Stomach (tissue), 8 donors: ENCODE measurements at regions not wholly inside any gene's neighbourhood (a gene's known extent, or its start where the extent isn't known, plus 50 kb on each side); places are given as distances from the start of the nearest gene placed in this dataset.

Source experiments
- DNase-seq, 2 donors: peaks; one replicate each; pipeline versions ENCODE4 v3.0.0 to v3.0.0-alpha.2; 2013 to 2019
- H3K27ac ChIP-seq, 5 donors: fragments of 200-600 bp in 4 of 5; sonication (generic) in 4 of 5; one replicate each; pipeline ENCODE4 v1.5.1; 2013 to 2019; ENCODE audit warnings: mild to moderate bottlenecking in 1 of 5, moderate library complexity in 1 of 5
- H3K27me3 ChIP-seq, 3 donors: fragments of 200-600 bp; sonication (generic); one replicate each; pipeline ENCODE4 v1.5.1; 2017 to 2019; ENCODE audit warnings: mixed run types in 1 of 3
- H3K36me3 ChIP-seq, 4 donors: fragments of 200-600 bp; sonication (generic); 1 replicate in 3 of 4; 2 replicates in 1 of 4; pipeline ENCODE4 v1.5.1; 2016 to 2019
- H3K4me1 ChIP-seq, 4 donors: fragments of 200-600 bp; sonication (generic); one replicate each; pipeline ENCODE4 v1.5.1; 2016 to 2019
- H3K4me3 ChIP-seq, 4 donors: fragments of 200-600 bp; sonication (generic) in 3 of 4; one replicate each; pipeline ENCODE4 v1.5.1; 2016 to 2019; ENCODE audit warnings: mild to moderate bottlenecking in 1 of 4
- H3K9me3 ChIP-seq, 4 donors: fragments of 200-600 bp; sonication (generic); one replicate each; pipeline ENCODE4 v1.5.1; 2016 to 2019
- EP300 ChIP-seq: sonication (generic); formaldehyde crosslinking; IDR thresholded peaks from one replicate; pipeline ENCODE4 v1.6.1; 2017; ENCODE audit warnings: antibody characterized with exemption
- POLR2A ChIP-seq, 4 donors: fragments of 450-650 bp; IDR thresholded peaks; one replicate each; pipeline ENCODE4 v1.6.1; 2016; ENCODE audit warnings: antibody characterized with exemption in 4 of 4, control low read depth in 2 of 4, mild to moderate bottlenecking in 1 of 4, moderate library complexity in 1 of 4
- POLR2AphosphoS5 ChIP-seq, 3 donors: sonication (generic); formaldehyde crosslinking; IDR thresholded peaks; one replicate each; pipeline ENCODE4 v1.6.1; 2016; ENCODE audit warnings: antibody characterized with exemption in 3 of 3
- WGBS, 5 donors: extraction: QIAGEN DNeasy Blood & Tissue Kit in 3 of 5; methylation state at CpG; one replicate each; pipeline versions ENCODE4 v1.1.5 to v1.1.7; 2013 to 2018; 5-methylcytosine and 5-hydroxymethylcytosine counted together
- intact Hi-C: fragments of 100-400 bp; cut with DNase I; formaldehyde crosslinking; loops from one replicate; pipeline ENCODE4 v1.15.1; 2023; ENCODE audit warnings: low total_unique reads
- TF ChIP-seq, protein P1 (sequence below), 7 experiments: fragments of 450-650 bp in 4 of 7; fragments of 200-600 bp in 3 of 7; sonication (generic) in 3 of 7; IDR thresholded peaks; one replicate each; pipeline ENCODE4 v1.5.1; 2016 to 2019; ENCODE audit warnings: antibody characterized with exemption in 7 of 7, control low read depth in 2 of 7, mild to moderate bottlenecking in 1 of 7
- donor health status: healthy with polysubstance abuse.
- donor health status: Bipolar disorder and iron deficiency.
- donor health status: healthy.

- Histone ChIP-seq H3K4me3 (no peak overlapping the region), H3K9me3 (no peaks in the 10 kb centered on the region), H3K27ac (no peak overlapping the region), H3K27me3 (no peaks in the 10 kb centered on the region), H3K4me1 (peaks cover 5 to 21% (median 8%) of the 10 kb centered on the region in 4 donors), H3K36me3 (no peaks in the 10 kb centered on the region)
- TF ChIP-seq POLR2A (IDR thresholded peaks at IDR 0.05) = no peak
- TF ChIP-seq, protein P1, sequence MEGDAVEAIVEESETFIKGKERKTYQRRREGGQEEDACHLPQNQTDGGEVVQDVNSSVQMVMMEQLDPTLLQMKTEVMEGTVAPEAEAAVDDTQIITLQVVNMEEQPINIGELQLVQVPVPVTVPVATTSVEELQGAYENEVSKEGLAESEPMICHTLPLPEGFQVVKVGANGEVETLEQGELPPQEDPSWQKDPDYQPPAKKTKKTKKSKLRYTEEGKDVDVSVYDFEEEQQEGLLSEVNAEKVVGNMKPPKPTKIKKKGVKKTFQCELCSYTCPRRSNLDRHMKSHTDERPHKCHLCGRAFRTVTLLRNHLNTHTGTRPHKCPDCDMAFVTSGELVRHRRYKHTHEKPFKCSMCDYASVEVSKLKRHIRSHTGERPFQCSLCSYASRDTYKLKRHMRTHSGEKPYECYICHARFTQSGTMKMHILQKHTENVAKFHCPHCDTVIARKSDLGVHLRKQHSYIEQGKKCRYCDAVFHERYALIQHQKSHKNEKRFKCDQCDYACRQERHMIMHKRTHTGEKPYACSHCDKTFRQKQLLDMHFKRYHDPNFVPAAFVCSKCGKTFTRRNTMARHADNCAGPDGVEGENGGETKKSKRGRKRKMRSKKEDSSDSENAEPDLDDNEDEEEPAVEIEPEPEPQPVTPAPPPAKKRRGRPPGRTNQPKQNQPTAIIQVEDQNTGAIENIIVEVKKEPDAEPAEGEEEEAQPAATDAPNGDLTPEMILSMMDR (IDR thresholded peaks at IDR 0.05) = no peak
- TF ChIP-seq POLR2AphosphoS5 (IDR thresholded peaks at IDR 0.05) = no peak
- TF ChIP-seq EP300 = no peak
- no peak for DNase-seq
- intact Hi-C loops = no loop called here
- 77 to 89% (median 88%) methylated on average over 1 of the region's 1 CpG for WGBS, 5 donors
Measured at GRCh38 chr3:150312018-150312657, 96.0 kb upstream of the TSC22D2 start.

GRCh38 chr3:150311156-150311555 is 96.9 kb upstream of the TSC22D2 start:
- Histone ChIP-seq H3K4me3 (no peak overlapping the region), H3K27ac (peak overlapping the region in 1 of 5 donors; percentile 30), H3K4me1 (peaks cover 5 to 21% (median 8%) of the 10 kb centered on the region in 4 donors), H3K9me3 (no peaks in the 10 kb centered on the region), H3K27me3 (no peaks in the 10 kb centered on the region), H3K36me3 (no peaks in the 10 kb centered on the region)
- no peak for TF ChIP-seq POLR2AphosphoS5 (IDR thresholded peaks at IDR 0.05)
- TF ChIP-seq, protein P1 (IDR thresholded peaks at IDR 0.05) = no peak
- TF ChIP-seq EP300 = no peak
- no peak for TF ChIP-seq POLR2A (IDR thresholded peaks at IDR 0.05)
- intact Hi-C loops = no loop called here
- no peak for DNase-seq
- 41 to 67% (median 52%) methylated on average over 1 of the region's 1 CpG for WGBS, 5 donors

DNA sequence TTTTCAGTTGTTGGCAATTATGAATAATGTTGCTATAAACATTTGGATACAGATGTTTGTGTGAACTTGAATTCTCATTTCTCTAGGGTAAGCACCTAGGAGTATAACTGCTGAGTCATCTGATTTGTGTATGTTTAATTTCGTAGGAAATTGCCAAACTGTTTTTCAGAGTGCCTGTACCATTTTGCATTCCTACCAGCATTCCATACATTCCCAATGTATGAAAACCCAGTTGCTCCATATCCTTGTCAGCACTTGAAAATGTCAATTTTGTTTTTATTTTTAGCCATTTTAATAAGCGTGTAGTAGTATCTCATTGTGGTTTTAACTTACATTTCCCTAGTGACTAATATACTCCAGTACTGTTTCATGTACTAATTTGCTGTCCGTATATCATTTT is 98.5 kb upstream of the TSC22D2 start:
- no peaks in the 10 kb centered on the region for H3K36me3 ChIP-seq
- H3K4me1 ChIP-seq = peaks cover 5 to 18% (median 8%) of the 10 kb centered on the region in 4 donors
- WGBS, 5 donors = 87 to 90% (median 88%) methylated on average over 3 of the region's 3 CpGs
- TF ChIP-seq POLR2AphosphoS5 (IDR thresholded peaks at IDR 0.05) = no peak
- TF ChIP-seq, protein P1 (IDR thresholded peaks at IDR 0.05) = no peak
- TF ChIP-seq EP300 = no peak
- no peak for TF ChIP-seq POLR2A (IDR thresholded peaks at IDR 0.05)
- H3K4me3 ChIP-seq = no peak overlapping the region
- DNase-seq = no peak
- no peaks in the 10 kb centered on the region for H3K27me3 ChIP-seq
- H3K9me3 ChIP-seq = no peaks in the 10 kb centered on the region
- H3K27ac ChIP-seq = no peak overlapping the region
- intact Hi-C loops = no loop called here

GRCh38 chr3:150309257-150309542 is 98.9 kb upstream of the TSC22D2 start:
- intact Hi-C loops = no loop called here
- Histone ChIP-seq H3K4me3 (no peak overlapping the region), H3K9me3 (no peaks in the 10 kb centered on the region), H3K4me1 (peaks cover 2 to 14% (median 5%) of the 10 kb centered on the region in 4 donors), H3K36me3 (no peaks in the 10 kb centered on the region), H3K27ac (no peak overlapping the region), H3K27me3 (no peaks in the 10 kb centered on the region)
- TF ChIP-seq, protein P1 (IDR thresholded peaks at IDR 0.05) = no peak
- TF ChIP-seq EP300 (no peak), POLR2A (IDR thresholded peaks at IDR 0.05) (no peak), POLR2AphosphoS5 (IDR thresholded peaks at IDR 0.05) (no peak)
- no peak for DNase-seq
